ENCODE measurements at regions not wholly inside any gene's neighbourhood (a gene's known extent, or its start where the extent isn't known, plus 50 kb on each side); places are given as distances from the start of the nearest gene placed in this dataset.

DNA sequence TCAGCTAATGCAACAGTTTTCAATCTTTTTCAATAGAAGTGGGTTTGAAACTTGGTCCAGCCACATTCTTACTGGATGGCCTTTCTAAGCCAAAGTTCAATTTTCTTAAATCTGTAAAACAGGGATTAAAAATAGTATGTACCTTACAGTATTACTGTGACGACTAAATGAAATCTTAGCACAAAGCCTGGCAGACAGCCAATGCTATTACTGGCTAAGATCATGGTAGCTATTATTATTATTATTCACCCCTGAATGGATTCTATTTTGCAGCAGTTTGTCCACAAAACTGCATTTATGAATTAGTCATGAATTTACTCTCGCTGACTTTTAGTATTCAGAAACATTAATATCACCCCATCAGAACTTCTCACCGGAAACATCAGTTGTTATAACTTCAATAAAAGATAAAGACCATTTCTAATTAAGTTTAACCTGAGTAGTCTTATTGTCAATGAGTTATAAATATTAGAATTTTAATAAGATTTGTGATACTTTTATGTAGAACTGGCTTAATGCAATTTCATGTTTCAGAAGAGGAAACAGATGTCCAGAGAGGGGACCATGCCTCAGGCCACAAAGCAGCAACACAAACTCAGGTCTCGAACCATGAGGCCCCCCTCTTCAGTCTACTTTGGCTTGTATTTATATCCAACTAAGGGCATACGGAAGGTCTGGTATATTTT lies 468.2 kb downstream of the ARHGEF28 start:
- no peak for DNase-seq (ENCODE audit: low spot score)

DNA sequence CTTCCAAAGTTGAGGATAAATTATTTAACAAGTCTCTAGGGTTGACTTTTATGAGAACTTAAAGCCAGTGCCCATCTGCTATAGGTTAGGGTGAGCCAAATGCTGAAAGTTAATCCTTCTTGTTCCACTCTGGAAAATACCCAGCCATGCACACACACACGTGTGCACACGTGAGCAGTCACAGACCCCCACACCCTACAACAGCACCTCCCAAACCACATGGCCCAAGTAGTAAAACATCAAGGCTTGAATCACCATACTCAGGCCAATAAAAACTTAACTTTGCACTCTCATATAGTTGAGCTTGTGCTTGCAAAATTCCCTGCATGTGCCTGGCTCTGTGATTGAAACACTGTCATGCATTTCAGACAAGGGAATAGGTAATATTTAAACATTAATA lies 467.6 kb downstream of the ARHGEF28 start:
- no peak for DNase-seq (ENCODE audit: low spot score)

DNA sequence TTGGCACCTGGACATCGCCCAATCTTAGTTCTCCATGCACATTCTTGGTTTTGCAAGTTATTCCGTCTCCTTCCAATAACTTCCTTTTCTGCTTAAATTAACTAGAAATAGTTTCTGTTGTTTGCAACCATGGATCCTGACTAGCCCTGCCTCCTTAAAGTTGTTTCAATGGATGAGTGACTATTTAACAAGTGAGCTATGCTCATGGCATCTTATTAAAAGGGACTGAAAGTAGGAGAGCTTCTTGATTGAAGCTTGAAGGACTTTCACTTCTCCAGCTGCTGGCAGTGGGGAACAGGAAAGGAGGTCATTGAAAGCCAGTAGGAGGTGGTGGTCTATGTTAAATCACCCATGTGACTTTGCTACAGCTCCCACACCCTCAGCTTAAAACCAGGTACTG lies 466.8 kb downstream of the ARHGEF28 start:
- no peak for DNase-seq (ENCODE audit: low spot score)

DNA sequence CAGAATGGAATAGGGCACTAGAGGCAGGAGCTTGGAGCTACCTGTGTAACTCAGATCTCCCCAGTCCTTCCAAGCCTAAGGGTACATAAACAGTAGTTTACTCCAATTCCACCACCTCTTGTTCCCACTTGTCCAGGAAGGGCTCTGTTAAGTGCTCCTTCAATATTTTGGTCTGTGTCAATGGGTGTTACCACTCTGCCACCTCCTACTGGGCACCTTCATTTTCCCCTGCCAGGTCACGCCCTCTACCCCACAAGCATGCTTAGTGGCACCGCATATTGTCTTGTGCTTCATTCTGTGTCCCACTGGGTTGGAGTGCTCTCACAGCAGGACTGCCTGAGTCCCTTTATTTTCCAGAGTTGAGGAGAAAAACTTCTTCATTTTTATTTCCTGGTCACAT lies 459.8 kb downstream of the ARHGEF28 start:
- no peak for DNase-seq (ENCODE audit: low spot score)

DNA sequence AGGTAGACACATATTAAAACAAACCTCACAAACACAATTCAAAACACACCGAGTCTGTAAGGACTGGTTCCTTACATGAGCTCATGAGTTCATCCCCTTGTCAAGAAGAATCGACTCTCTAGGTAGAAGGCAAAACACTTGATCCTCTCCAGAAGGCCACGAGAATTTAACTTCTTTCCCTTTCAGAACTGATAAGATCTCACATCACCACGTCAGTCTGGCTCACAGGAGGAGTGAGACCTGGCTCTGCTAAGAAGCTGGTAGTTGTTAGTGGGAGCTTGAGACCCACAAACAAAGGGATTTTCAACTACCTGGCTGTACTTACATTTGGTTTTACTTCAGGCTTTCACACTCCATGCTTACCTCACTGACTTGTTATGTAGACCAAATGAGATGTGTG lies 459.2 kb downstream of the ARHGEF28 start:
- no peak for DNase-seq (ENCODE audit: low spot score)

DNA sequence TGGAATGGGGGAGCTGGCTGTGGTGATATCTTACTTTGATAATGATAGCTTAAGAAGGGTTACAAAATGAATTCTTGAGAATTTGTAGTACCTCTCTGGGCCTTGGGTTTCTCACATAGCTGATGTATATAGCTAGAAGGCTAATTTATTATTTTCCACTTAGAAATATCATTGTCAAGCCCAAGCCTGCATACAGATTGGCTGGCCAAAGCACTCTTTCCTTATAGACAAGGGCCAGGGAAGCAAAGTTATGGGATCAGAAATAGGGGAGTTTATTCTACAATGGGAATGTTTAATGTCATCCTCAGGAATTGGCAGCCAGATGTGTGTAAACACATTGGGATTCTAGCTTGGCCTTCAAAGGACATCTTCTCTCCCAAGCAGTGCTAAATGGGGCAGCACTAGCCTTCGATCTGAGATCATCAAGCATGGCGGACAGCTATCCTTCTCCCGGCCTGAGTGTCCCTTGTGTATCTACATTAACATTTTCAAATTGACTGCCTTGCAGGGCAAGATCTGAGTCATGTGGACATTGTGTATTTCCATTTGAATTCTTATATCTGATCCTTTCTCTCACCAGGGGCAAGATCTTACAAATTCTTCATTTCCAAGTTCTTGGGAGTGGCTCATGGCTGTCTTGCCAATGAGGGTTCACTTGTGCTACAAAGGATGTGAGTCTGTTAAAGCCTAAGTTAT lies 457.2 kb downstream of the ARHGEF28 start:
- no peak for DNase-seq (ENCODE audit: low spot score)

DNA sequence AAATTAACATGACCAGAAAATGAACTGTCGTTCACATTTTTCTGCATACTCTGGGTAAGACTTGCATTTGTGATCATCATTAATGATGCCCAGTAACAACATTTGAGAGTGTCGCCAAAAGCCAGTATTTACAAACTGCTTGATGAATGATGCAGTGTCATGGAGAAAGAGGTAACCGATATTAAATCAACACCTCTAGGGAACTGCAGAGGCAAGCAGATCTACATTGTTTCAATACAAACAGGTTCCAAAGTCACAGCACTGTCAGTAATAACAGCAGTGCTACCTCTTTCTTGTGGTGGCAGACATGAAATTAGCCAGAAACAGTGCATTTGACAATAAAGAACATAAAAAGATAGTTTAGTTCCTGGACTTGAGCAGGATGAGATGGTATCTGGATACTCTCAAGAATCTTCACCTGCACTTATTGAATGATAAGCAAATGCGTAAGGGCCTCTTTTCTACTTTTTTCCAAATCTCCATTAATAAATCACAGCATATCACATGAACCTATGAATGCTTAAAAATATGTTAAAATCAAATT lies 456.6 kb downstream of the ARHGEF28 start:
- no peak for DNase-seq (ENCODE audit: low spot score)

DNA sequence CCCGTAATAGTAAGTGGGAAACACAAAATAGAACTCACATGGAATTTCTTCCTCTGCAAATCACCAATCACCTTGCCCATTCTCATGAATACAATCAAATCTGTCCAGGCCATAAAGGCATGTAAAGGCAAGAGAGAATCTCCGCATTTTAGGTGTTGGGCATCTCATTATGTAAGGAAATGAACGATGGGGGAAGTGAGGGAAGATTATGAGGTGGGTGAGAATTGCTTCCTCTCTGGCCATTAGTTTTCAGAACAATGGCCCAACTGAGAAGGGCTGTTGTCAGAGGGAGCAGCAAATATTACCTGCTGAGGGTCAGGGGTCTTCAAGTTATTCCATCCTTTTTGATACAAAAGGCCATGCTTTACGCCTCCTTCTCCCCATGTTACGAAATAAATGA lies 455.1 kb downstream of the ARHGEF28 start:
- DNase-seq (ENCODE audit: low spot score), result no peak

DNA sequence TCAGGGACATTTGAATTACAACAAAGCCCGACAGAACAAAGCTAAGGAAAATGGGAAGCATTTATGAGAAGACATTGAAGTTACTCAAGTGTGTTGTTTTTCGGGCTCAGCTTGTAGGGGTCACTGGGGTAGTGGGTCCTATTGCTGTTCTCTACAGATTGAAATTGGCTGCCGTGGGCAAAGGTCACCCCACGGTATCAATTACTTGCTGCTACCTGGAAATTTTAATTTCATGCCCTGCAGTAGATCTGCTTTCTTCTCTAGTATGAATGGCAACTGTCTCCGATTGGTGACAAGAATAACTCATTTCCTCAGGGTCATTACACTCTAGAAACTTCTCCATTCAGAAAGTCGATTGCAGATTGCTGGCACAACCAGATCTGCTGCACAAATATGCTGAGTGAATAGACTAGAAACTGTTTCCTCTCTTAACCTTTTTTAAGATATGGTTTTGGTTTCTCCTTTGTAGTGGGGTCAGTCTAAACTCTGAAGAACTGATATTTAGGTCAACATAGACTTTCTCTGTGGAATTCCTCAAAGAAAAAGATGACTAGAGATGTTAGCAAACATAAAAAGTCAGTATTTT lies 454.1 kb downstream of the ARHGEF28 start:
- no peak for DNase-seq (ENCODE audit: low spot score)

DNA sequence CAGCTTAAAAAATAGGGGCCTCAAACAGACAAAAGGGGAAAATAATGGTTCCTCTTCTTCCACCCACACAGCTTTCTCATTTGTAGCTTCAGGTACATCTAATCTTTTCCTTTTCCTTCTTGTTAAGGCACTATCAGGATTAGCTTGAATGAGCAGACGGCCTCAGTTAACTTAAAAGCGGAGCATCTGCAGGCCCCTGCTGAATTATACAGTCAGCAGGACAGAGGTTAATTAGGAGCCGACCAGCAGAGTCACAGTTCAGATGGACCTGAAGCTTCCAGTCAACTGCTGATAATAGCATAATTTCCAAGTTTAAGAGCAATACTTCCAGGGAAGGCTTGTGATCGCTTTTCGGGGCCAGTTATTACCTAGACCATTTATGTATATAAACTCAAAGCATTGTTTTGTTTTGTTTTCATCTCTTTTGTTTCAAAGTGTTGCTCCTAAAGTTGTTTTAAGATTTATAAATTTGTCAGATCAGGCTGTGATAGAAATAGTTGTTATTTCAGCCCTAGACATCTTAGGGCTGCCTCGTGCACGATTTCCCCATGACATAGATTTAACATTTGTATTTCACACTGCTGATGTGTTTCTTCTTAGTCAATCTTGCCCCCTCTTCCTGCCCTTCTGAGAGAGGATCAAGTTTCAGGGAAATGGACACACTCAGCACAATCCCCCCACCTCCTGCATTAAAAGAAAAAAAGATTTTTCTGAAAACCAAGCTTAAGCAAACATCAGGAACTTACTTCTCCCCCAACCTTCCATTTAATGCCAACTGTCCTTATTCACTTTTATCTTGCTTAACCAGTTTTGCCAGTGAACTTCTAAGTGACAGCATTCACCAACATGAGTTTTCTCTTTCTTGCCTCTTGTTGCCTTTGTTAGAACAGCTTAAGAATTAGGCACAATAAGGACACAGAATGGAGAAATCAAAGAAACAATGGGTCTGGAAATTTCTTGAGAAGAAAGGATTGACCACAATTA lies 449.8 kb downstream of the ARHGEF28 start:
- DNase-seq (ENCODE audit: low spot score), result no peak

DNA sequence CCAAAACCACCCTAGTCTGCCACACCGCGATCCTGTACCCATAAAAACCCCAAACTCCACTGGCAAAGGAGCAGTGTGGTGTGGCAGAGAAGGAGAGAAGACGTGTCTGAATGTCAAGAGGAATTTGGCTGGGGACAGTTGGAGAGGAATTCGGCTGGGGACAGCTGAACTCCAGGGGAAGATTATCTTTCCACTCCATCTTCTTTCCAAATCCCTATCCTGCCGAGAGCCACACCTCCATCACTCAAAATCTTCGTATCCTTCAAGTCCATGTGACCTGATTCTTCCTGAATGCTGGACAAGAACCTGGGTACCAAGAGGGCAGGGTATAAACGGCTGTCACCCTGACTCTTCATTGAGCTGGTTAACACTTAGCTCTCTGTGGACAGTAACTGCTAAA lies 448.1 kb downstream of the ARHGEF28 start:
- no peak for DNase-seq (ENCODE audit: low spot score)

DNA sequence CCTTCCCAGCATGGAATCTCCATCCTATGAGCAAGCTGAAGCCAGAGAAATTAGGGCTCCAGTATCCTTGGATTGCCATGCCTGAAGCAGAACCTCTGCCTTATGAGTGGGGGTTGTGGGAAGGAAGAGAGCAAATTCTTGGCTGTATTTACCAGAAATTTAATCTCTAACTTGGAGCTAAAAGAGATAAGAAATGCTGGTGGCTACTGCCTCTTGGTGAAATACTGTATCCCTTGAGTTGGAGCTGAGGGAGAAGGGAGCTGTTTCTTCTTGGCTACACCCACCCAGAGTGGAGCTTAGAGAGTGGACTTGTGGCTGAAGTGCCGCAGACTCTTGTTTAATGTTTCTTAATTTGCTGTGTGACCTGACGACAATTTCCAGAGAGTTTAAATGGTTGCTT lies 447.3 kb downstream of the ARHGEF28 start:
- no peak for DNase-seq (ENCODE audit: low spot score)

DNA sequence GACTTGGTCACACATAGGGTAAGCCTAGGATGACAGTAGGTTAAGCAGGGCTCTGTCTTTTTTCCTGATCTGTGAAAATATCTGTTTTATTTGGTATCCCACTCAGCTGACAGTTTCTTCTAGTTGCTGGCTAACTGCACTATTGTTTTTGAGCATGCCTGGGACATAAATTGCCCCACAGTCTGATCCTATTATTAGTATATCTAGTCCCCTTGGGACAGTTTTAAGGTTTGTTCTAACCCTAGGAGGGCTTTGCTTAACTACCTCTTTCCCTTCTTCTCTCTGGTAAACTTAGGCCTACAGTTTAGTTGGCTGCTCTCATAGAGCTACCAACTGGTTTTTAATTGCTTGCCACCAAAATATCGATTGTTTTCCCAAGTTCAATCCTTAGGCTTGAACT lies 446.6 kb downstream of the ARHGEF28 start:
- DNase-seq (ENCODE audit: low spot score), result no peak

DNA sequence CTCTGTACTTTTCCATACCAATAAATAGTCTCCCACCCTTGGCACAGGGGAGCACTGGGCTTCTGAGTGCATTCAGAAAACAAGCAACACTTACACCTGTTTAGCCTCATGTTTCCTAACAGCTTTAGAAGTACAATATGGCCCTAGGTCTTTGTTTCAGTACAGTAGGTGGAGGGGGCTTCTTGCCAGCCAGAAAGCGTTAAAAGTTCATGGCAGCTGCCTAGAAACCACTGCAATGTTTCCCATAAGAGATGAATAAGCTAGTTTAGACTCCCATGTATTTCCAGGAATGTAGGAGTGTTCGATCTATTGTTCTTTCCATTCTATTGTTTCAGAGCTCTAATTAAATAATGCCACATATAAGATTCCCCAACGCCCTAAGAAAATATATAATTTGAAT lies 444.8 kb downstream of the ARHGEF28 start:
- no peak for DNase-seq (ENCODE audit: low spot score)

DNA sequence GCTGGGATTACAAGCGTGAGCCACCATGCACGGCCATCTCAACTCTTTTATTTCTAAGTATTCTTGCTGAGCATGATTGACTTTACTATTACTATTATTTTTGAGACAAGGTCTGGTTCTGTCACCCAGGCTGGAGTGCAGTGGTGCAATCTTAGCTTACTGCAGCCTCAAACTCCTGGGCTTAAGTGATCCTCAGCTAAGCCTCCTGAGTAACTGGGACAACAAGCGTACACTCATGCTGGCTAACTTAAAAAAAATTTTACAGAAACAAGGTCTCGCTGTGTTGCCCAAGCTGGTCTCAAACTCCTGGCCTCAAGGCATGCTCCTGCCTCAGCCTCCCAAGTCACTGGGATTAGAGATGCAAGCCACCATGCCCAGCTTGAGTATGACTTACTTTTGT lies 443.7 kb downstream of the ARHGEF28 start:
- DNase-seq (ENCODE audit: low spot score), result no peak

DNA sequence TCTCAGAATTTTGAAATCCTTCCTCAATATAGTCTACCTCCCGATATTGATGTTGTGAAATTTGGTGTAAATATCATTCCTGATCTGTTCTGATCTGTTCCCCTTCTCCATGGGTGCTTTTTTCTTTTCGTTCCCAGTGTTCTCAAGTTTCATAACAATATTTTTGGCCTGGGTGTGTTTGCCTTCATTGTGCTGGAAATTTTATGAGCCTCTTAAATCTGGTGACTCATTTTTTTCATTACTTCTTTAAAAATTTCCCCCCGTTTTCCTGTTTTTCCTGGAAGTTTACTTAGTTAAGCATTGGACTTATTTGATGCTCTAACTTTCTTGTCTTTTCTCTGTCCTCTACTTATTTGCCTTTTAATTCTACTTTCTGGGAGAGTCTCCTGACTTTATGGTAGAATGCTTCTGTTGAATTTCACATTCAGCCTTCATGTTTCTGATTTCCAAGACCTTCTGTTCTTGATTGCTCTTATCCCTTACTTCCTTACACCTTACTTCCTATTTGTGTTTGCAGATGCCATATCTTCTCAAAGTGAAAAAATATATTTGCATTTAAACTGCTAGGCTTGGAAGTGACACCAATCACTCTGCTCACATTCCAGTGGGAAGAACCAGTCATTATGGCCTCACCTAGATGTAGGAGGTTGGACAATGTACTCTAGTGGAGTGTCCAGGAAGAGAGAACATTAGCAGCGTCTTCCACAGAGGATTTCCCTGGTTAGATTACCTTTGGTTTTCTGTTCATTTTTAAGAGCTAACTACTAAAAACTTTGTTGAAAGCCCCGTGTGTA lies 441.9 kb downstream of the ARHGEF28 start:
- DNase-seq (ENCODE audit: low spot score), result no peak

DNA sequence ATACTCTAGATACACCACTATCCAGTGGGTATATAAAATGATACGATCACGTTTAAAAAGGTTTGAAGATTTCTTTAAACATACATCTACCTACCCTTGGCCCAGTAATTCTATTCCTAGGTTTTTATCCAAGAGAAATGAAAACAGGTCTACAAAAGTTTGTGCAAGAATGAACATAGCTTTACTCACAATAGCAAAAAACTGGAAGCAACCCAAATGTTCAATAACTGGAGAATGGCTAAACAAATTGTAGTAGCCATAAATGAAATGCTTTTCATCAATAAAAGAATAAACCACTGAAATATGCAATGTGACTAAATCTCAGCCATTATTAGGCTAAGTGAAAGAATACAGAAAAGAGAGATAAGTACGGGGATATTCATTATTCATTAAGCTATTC lies 438.9 kb downstream of the ARHGEF28 start:
- DNase-seq (ENCODE audit: low spot score), result no peak

DNA sequence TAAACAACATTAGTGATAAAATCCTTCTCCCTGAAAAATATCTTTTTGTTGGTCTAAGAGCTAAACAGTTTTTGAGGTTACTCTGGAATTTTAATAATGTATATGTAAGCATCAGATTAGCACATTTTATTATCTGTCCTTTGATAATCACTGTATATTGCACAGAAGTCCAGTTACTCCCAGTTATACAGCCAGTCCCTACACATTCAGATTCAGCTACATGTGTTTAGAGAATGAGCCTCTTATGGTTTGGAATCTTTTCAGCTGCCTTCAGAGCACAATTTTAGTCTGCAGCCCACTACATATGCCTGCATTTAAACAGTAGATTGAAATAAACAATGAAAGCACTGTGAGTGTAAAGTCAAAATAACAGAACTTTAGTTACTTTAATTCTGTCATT lies 438.2 kb downstream of the ARHGEF28 start:
- no peak for DNase-seq (ENCODE audit: low spot score)

DNA sequence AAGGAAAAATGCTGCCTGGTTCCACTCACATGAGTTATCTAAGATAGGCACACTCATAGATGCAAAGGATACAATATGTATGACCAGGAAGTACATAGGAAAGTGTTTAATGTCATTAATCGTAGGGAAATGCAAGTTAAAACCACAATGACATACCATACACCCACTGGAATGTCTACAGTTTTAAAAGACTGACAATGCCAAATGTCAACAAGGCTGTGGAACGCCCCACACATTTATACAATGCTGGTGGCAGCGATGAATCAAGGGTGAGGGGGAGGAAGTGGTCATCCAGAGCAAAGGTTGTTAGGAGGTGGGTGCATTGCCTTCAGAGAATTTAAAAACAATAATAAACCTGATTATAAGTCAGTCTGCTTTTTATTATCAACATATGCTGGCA lies 437.8 kb downstream of the ARHGEF28 start:
- DNase-seq (ENCODE audit: low spot score), result peak; percentile 9

DNA sequence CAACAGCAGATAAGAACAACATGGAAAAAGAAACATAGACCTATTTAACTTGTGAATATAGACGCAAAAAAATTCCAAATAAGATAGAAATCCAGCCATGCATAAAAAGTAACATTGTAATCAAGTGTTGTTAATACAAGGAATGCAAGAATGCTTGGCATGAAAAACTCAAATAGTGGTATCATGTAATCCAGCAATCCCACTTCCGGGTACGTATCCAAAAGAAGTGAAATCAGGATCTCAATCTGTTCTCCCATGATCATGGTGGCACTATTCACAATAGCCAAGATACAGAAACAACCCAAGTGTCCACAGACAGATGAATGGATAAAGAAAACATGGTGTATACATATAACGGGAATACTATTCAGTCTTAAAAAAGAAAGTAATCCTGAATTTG lies 437.4 kb downstream of the ARHGEF28 start:
- no peak for DNase-seq (ENCODE audit: low spot score)

DNA sequence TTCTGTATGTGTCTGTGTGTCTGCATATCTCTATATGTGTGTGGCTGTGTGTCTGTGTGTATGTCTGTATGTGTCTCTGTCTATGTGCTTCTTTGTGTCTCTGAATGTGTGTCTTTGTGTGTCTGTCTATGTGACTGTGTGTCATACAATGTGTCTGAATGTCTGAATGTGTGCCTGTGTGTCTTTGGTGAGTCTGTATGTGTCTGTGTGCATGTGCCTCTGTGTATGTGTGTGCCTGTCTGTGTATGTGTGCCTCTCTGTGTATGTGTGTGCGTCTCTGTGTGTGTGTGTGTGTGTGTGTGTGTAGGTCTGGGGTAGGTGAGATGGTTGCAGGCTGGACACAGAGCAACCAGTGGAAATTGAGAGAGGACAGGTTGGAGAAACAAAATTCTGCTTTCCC lies 435.3 kb downstream of the ARHGEF28 start:
- no peak for DNase-seq (ENCODE audit: low spot score)

Measured in AG08396 (cell line).